ENCODE measurements at regions not wholly inside any gene's neighbourhood (a gene's known extent, or its start where the extent isn't known, plus 50 kb on each side); places are given as distances from the start of the nearest gene placed in this dataset.

GRCh38 chr2:177129610-177130009 lies 83.0 kb upstream of the HNRNPA3 start:
- TF ChIP-seq, protein P1, sequence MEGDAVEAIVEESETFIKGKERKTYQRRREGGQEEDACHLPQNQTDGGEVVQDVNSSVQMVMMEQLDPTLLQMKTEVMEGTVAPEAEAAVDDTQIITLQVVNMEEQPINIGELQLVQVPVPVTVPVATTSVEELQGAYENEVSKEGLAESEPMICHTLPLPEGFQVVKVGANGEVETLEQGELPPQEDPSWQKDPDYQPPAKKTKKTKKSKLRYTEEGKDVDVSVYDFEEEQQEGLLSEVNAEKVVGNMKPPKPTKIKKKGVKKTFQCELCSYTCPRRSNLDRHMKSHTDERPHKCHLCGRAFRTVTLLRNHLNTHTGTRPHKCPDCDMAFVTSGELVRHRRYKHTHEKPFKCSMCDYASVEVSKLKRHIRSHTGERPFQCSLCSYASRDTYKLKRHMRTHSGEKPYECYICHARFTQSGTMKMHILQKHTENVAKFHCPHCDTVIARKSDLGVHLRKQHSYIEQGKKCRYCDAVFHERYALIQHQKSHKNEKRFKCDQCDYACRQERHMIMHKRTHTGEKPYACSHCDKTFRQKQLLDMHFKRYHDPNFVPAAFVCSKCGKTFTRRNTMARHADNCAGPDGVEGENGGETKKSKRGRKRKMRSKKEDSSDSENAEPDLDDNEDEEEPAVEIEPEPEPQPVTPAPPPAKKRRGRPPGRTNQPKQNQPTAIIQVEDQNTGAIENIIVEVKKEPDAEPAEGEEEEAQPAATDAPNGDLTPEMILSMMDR (conservative IDR thresholded peaks at IDR 0.05 in 1 of 2, IDR thresholded peaks at IDR 0.05 in 1 of 2; ENCODE audit: extremely low read depth in 1 of 2, insufficient read depth in 1 of 2, low read depth in 1 of 2, low read length in 2 of 2), result no peak
- TF ChIP-seq EZH2 (IDR thresholded peaks at IDR 0.05; ENCODE audit: borderline replicate concordance, low read length), result no peak
